ENCODE measurements at regions not wholly inside any gene's neighbourhood (a gene's known extent, or its start where the extent isn't known, plus 50 kb on each side); places are given as distances from the start of the nearest gene placed in this dataset.

DNA sequence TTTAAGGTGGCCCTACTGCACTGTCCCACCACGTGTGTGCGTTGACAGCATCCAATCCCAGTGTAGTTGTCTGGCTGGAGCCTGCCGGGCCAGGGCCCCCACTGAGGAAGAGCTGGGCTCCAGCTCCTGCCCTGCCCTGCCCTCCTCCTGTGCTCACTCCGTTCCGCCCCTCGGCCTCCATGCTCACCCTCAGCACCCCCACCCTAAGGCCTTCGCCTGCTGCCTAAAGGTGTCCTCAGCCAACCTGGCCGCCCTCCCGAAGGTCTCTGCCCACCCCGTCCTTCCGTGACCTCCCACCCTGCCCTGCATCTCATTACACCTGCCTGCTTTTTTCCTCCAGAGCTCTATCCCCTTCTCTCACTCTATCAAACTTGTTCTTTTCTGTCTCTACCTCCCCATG lies 118.0 kb downstream of the TPRA1 start:
- TF ChIP-seq, protein P1, sequence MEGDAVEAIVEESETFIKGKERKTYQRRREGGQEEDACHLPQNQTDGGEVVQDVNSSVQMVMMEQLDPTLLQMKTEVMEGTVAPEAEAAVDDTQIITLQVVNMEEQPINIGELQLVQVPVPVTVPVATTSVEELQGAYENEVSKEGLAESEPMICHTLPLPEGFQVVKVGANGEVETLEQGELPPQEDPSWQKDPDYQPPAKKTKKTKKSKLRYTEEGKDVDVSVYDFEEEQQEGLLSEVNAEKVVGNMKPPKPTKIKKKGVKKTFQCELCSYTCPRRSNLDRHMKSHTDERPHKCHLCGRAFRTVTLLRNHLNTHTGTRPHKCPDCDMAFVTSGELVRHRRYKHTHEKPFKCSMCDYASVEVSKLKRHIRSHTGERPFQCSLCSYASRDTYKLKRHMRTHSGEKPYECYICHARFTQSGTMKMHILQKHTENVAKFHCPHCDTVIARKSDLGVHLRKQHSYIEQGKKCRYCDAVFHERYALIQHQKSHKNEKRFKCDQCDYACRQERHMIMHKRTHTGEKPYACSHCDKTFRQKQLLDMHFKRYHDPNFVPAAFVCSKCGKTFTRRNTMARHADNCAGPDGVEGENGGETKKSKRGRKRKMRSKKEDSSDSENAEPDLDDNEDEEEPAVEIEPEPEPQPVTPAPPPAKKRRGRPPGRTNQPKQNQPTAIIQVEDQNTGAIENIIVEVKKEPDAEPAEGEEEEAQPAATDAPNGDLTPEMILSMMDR (IDR thresholded peaks at IDR 0.05) = no peak
- no peak for TF ChIP-seq POLR2A (IDR thresholded peaks at IDR 0.05)
- no peak for TF ChIP-seq EP300 (IDR thresholded peaks at IDR 0.05)

Measured in gastroesophageal sphincter (tissue), 3 donors.